ENCODE measurements at regions not wholly inside any gene's neighbourhood (a gene's known extent, or its start where the extent isn't known, plus 50 kb on each side); places are given as distances from the start of the nearest gene placed in this dataset.

DNA sequence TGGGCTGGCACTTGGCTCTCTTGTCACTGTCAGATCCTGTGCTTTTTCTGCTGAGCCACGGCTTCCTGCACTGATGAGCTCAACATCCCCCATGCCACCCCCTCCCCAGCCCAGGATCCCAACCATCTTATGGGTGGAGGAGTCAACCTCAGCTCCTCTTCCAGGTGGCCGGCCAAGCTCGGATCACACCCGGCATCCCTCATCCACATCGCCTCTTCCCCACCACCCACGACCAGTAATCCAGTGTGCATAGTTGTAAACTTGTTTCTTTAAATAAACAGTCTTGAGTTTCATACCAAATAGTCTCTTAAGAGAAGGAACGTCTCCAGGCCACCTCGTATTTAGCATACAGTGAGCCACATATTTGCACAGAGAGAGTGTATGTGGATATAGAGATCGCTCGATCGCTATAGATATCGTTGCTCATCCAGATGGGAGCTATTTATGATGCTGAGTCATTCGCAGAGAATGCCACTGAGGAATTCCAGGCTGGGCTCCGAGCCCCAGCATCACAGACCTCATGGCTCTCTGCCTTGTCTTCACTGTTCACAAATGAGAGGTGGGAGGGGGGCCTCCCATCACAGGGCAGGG, 61.8 kb upstream of the CPLX2 start:
- H2AFZ ChIP-seq (ENCODE audit: low read depth, low read length) = no peak overlapping the region
- no peaks in the 10 kb centered on the region for H4K20me1 ChIP-seq (ENCODE audit: insufficient read depth, low read length)
- ATAC-seq (ENCODE audit: insufficient read depth, low read depth) (no peak), DNase-seq (no peak)
- H3K27me3 ChIP-seq (ENCODE audit: insufficient read depth, low read length, poor library complexity) = peaks cover 9% of the 10 kb centered on the region
- no peaks in the 10 kb centered on the region for H3K9me3 ChIP-seq (ENCODE audit: insufficient read depth, low read length, severe bottlenecking)
- H3K27ac ChIP-seq (ENCODE audit: low read length) = no peak overlapping the region
- H3K4me1 ChIP-seq (ENCODE audit: insufficient read depth, low read length) = no peaks in the 10 kb centered on the region
- H3K79me2 ChIP-seq (ENCODE audit: insufficient read depth, low read length) = no peaks in the 10 kb centered on the region
- TF ChIP-seq EZH2 (IDR thresholded peaks at IDR 0.05; ENCODE audit: borderline replicate concordance, low read depth, low read length, severe bottlenecking) = no peak
- TF ChIP-seq, protein P1, sequence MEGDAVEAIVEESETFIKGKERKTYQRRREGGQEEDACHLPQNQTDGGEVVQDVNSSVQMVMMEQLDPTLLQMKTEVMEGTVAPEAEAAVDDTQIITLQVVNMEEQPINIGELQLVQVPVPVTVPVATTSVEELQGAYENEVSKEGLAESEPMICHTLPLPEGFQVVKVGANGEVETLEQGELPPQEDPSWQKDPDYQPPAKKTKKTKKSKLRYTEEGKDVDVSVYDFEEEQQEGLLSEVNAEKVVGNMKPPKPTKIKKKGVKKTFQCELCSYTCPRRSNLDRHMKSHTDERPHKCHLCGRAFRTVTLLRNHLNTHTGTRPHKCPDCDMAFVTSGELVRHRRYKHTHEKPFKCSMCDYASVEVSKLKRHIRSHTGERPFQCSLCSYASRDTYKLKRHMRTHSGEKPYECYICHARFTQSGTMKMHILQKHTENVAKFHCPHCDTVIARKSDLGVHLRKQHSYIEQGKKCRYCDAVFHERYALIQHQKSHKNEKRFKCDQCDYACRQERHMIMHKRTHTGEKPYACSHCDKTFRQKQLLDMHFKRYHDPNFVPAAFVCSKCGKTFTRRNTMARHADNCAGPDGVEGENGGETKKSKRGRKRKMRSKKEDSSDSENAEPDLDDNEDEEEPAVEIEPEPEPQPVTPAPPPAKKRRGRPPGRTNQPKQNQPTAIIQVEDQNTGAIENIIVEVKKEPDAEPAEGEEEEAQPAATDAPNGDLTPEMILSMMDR (IDR thresholded peaks at IDR 0.05; ENCODE audit: borderline replicate concordance, extremely low read depth, low read length, poor library complexity, severe bottlenecking) = no peak
- H3K9ac ChIP-seq (ENCODE audit: low read depth, low read length) = no peak overlapping the region
- no peak overlapping the region for H3K4me3 ChIP-seq (ENCODE audit: low read depth in 1 of 2, low read length in 2 of 2)
- H3K36me3 ChIP-seq (ENCODE audit: insufficient read depth, low read length) = no peaks in the 10 kb centered on the region
- no peak overlapping the region for H3K4me2 ChIP-seq (ENCODE audit: insufficient read depth, low read length)

DNA sequence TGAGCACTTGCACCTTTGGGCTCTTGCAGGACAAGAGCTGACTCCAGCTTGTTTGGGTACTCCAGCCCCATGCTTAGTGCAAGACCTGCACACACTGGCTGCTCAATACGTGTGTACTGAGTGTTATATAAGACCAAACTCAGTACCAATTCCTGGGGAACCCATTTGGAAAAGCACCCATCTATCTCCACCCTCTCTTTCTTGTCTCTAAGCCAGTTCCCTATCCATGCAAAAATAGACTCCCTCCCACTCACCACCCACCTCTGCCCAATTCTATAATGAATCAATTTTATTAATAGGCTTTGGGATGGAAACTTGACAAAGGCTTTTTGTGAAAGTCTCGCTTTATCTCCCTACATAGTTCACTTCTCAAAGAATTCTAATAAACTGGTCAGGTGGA, 60.9 kb upstream of the CPLX2 start:
- Histone ChIP-seq H3K9ac (ENCODE audit: low read depth, low read length) (no peak overlapping the region), H3K4me2 (ENCODE audit: insufficient read depth, low read length) (no peak overlapping the region)
- no peak for ATAC-seq (ENCODE audit: insufficient read depth, low read depth)

DNA sequence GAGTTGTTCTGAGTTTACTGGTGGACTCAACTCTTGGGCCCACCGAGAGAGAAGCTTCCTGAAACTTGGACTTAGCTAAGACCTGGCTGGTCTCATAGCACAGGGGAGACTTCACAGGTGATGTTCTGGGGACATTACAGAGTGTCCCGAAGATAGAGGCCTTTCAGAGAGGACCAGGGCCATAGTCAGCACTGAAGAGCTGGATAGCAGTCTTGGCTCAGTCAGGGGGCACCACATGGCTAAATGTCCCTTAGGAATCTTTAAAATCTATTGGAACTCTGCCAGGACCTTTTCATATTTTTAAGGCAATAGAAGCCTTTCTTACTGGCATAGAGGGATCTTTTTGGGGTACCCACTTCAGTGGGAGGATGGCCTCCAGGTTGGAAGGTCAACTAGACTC, 59.8 kb upstream of the CPLX2 start:
- Histone ChIP-seq H3K36me3 (ENCODE audit: insufficient read depth, low read length) (no peaks in the 10 kb centered on the region), H3K9me3 (ENCODE audit: insufficient read depth, low read length, severe bottlenecking) (no peaks in the 10 kb centered on the region), H2AFZ (ENCODE audit: low read depth, low read length) (no peak overlapping the region), H3K4me1 (ENCODE audit: insufficient read depth, low read length) (no peaks in the 10 kb centered on the region), H3K27ac (ENCODE audit: low read length) (no peak overlapping the region), H3K4me3 (ENCODE audit: low read depth in 1 of 2, low read length in 2 of 2) (no peak overlapping the region), H3K27me3 (ENCODE audit: insufficient read depth, low read length, poor library complexity) (peaks cover 9% of the 10 kb centered on the region), H4K20me1 (ENCODE audit: insufficient read depth, low read length) (no peaks in the 10 kb centered on the region), H3K79me2 (ENCODE audit: insufficient read depth, low read length) (no peaks in the 10 kb centered on the region), H3K9ac (ENCODE audit: low read depth, low read length) (no peak overlapping the region), H3K4me2 (ENCODE audit: insufficient read depth, low read length) (no peak overlapping the region)
- ATAC-seq (ENCODE audit: insufficient read depth, low read depth) (no peak), DNase-seq (no peak)
- no peak for TF ChIP-seq EZH2 (IDR thresholded peaks at IDR 0.05; ENCODE audit: borderline replicate concordance, low read depth, low read length, severe bottlenecking)
- TF ChIP-seq, protein P1 (IDR thresholded peaks at IDR 0.05; ENCODE audit: borderline replicate concordance, extremely low read depth, low read length, poor library complexity, severe bottlenecking) = no peak

More for the DNA sequence above, 60.9 kb upstream of the CPLX2 start:
- Histone ChIP-seq H3K4me3 (ENCODE audit: low read depth in 1 of 2, low read length in 2 of 2) (no peak overlapping the region), H3K27me3 (ENCODE audit: insufficient read depth, low read length, poor library complexity) (peaks cover 9% of the 10 kb centered on the region), H3K36me3 (ENCODE audit: insufficient read depth, low read length) (no peaks in the 10 kb centered on the region), H3K9me3 (ENCODE audit: insufficient read depth, low read length, severe bottlenecking) (no peaks in the 10 kb centered on the region), H2AFZ (ENCODE audit: low read depth, low read length) (no peak overlapping the region), H4K20me1 (ENCODE audit: insufficient read depth, low read length) (no peaks in the 10 kb centered on the region), H3K27ac (ENCODE audit: low read length) (no peak overlapping the region), H3K4me1 (ENCODE audit: insufficient read depth, low read length) (no peaks in the 10 kb centered on the region), H3K79me2 (ENCODE audit: insufficient read depth, low read length) (no peaks in the 10 kb centered on the region)
- no peak for TF ChIP-seq EZH2 (IDR thresholded peaks at IDR 0.05; ENCODE audit: borderline replicate concordance, low read depth, low read length, severe bottlenecking)
- TF ChIP-seq, protein P1 (IDR thresholded peaks at IDR 0.05; ENCODE audit: borderline replicate concordance, extremely low read depth, low read length, poor library complexity, severe bottlenecking) = no peak
- no peak for DNase-seq
